ENCODE measurements at regions not wholly inside any gene's neighbourhood (a gene's known extent, or its start where the extent isn't known, plus 50 kb on each side); places are given as distances from the start of the nearest gene placed in this dataset.

DNA sequence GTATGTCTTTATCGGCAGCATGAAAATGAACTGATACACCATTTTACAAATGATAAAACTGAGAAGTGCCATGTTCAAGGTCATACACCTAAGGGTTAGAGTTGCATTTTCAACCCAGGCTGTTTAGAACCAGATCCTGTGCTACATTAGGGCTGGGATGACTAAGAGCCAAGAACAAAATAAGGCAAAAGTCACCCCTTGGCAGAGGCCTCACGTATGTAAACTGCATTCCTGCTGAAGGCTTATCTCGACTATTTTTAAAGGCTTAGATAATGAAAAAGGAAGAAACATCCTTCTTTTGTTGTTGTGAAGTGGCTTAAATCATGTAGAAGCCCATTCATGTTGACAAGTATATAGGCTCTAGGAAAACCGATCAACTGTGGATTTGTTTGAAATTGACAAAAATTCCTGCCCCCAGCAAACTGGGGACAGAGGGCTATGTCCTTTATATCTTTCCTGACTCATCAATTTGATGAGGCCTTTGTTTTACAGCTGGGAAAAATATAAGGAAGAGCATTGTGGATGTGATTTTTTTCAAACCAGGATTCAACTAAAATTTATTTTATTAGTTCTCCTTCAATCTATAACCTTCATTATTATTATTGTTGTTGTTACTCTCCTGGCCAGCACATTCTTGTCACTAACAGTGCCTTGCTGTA lies 196.5 kb downstream of the SNX18 start:
- H3K4me3 Mint-ChIP-seq = no peak overlapping the region
- H3K36me3 Mint-ChIP-seq (ENCODE audit: low read depth) = peaks cover 4% of the 10 kb centered on the region
- H3K27me3 Mint-ChIP-seq (ENCODE audit: low read depth) = no peaks in the 10 kb centered on the region
- peaks cover 9% of the 10 kb centered on the region for H3K4me1 Mint-ChIP-seq
- no peak overlapping the region for H3K27ac Mint-ChIP-seq (ENCODE audit: unreplicated experiment)
- DNase-seq (ENCODE audit: low read depth, low spot score) = no peak
- H3K9me3 Mint-ChIP-seq = peaks cover 13% of the 10 kb centered on the region
- TF ChIP-seq, protein P1, sequence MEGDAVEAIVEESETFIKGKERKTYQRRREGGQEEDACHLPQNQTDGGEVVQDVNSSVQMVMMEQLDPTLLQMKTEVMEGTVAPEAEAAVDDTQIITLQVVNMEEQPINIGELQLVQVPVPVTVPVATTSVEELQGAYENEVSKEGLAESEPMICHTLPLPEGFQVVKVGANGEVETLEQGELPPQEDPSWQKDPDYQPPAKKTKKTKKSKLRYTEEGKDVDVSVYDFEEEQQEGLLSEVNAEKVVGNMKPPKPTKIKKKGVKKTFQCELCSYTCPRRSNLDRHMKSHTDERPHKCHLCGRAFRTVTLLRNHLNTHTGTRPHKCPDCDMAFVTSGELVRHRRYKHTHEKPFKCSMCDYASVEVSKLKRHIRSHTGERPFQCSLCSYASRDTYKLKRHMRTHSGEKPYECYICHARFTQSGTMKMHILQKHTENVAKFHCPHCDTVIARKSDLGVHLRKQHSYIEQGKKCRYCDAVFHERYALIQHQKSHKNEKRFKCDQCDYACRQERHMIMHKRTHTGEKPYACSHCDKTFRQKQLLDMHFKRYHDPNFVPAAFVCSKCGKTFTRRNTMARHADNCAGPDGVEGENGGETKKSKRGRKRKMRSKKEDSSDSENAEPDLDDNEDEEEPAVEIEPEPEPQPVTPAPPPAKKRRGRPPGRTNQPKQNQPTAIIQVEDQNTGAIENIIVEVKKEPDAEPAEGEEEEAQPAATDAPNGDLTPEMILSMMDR (conservative IDR thresholded peaks at IDR 0.05) = no peak

DNA sequence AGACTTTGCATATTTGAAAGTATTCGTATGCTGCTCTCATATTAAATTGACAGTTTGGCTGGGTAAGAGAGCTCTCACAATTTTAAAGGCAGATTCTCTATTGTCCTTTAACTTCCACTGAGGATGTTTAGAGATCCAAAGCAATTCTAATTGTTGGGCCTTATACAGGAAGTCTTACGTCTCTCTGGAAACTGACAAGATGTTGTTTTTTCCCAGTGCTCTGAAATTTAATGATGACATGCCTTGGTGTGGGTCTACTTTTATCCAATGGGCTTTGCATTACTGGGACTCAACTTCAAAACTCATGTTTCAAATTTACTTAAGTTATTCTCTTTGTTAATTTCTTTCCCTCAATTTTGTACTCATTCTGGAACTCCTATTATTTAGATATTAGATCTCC lies 191.5 kb downstream of the SNX18 start:
- H3K27me3 Mint-ChIP-seq (ENCODE audit: low read depth) = no peaks in the 10 kb centered on the region
- peaks cover 3% of the 10 kb centered on the region for H3K9me3 Mint-ChIP-seq
- H3K4me3 Mint-ChIP-seq = no peak overlapping the region
- TF ChIP-seq, protein P1 (conservative IDR thresholded peaks at IDR 0.05) = no peak
- H3K36me3 Mint-ChIP-seq (ENCODE audit: low read depth) = peaks cover 4% of the 10 kb centered on the region
- no peak for DNase-seq (ENCODE audit: low read depth, low spot score)
- peaks cover 51% of the 10 kb centered on the region for H3K4me1 Mint-ChIP-seq
- no peak overlapping the region for H3K27ac Mint-ChIP-seq (ENCODE audit: unreplicated experiment)

DNA sequence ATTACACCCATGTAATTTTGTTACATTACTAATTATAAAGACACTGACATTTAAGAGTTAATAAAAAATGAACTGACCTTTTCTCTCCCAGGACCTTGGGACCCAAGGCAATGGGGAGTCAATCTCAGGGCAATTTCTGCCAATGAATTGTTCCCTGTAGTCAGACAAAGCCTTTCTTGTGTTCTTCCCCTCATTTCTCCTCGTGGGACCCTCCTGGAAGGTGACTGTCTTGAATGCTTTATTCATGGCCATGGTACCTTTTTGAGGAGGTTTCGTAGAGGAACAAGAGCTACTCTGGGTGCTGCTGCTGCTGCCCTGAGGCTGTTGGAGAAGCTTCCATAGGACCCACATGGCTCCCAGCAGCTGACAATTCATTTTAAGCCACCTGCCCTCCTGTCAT lies 190.3 kb downstream of the SNX18 start:
- Mint-ChIP-seq H3K36me3 (ENCODE audit: low read depth) (peaks cover 2% of the 10 kb centered on the region), H3K9me3 (peaks cover 3% of the 10 kb centered on the region), H3K27ac (ENCODE audit: unreplicated experiment) (no peak overlapping the region), H3K27me3 (ENCODE audit: low read depth) (no peaks in the 10 kb centered on the region), H3K4me1 (peaks cover 63% of the 10 kb centered on the region), H3K4me3 (no peak overlapping the region)
- TF ChIP-seq, protein P1 (conservative IDR thresholded peaks at IDR 0.05) = no peak
- DNase-seq (ENCODE audit: low read depth, low spot score) = no peak

DNA sequence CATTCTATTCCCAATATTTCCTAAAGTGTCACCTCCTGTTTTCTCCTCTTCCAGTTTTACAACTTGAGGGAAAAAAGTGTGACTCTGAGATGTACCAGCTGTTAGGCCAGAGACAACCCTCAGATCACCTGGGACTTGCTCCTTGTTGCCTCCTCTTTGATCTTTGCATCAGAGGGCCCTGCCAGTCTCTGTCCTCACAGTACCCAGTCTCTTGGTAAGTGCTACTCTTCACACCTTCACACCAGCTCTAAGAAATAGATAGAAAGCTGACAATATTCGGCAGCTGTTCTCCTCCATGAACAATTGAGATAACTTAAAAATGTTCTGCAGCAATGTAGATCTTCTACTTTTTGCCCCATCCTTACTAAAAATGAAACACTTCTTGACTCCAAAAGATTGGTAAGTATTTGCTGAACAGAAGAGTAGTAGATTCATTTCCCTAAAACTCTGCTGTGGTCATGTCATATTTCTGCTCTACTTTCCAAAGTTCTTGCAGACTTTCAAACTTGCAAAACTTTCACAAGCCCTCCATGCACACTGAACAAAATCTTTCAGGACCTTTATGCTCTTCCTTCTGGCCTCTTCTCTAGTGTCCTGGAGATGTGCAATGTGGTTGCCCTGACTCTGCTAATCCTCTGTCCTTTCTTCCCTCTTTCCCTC lies 188.6 kb downstream of the SNX18 start:
- TF ChIP-seq, protein P1 (conservative IDR thresholded peaks at IDR 0.05) = no peak
- no peaks in the 10 kb centered on the region for H3K9me3 Mint-ChIP-seq
- no peak for DNase-seq (ENCODE audit: low read depth, low spot score)
- H3K4me3 Mint-ChIP-seq = peak overlapping the region; percentile 8
- H3K4me1 Mint-ChIP-seq = peaks cover 67% of the 10 kb centered on the region
- peaks cover 2% of the 10 kb centered on the region for H3K36me3 Mint-ChIP-seq (ENCODE audit: low read depth)
- no peaks in the 10 kb centered on the region for H3K27me3 Mint-ChIP-seq (ENCODE audit: low read depth)
- peak overlapping the region; percentile 7 for H3K27ac Mint-ChIP-seq (ENCODE audit: unreplicated experiment)

DNA sequence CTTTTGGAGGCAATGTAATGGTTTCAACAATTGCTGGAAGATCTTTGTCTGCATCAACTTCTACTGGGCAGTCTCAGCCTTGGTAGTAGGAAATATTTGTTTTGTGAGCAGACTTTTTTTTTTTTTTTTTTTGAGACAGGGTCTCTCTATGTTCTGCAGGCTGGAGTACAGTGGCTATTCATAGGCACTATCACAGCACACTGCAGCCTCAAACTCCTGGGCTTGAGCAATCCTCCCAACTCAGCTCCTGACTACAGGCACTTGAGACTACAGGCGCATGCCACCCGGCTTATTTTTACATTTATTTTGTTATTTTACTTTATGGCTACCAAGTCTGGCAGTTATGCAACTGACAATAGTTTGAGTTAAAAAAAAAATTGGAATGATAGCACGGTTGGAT lies 187.3 kb downstream of the SNX18 start:
- no peaks in the 10 kb centered on the region for H3K9me3 Mint-ChIP-seq
- no peak overlapping the region for H3K4me3 Mint-ChIP-seq
- DNase-seq (ENCODE audit: low read depth, low spot score) = no peak
- peaks cover 2% of the 10 kb centered on the region for H3K36me3 Mint-ChIP-seq (ENCODE audit: low read depth)
- peaks cover 67% of the 10 kb centered on the region for H3K4me1 Mint-ChIP-seq
- H3K27me3 Mint-ChIP-seq (ENCODE audit: low read depth) = no peaks in the 10 kb centered on the region
- TF ChIP-seq, protein P1 (conservative IDR thresholded peaks at IDR 0.05) = no peak
- H3K27ac Mint-ChIP-seq (ENCODE audit: unreplicated experiment) = no peak overlapping the region
